HEK293 (cell line): ENCODE measurements at regions not wholly inside any gene's neighbourhood (a gene's known extent, or its start where the extent isn't known, plus 50 kb on each side); places are given as distances from the start of the nearest gene placed in this dataset.

Experiments
- CTCF ChIA-PET: fragments of 350-600 bp; formaldehyde crosslinking; extraction: SDS; loops from one replicate; lab custom pipeline; 2021; ENCODE audit warnings: antibody characterized with exemption; lab: Yijun Ruan, JAX
- POLR2A ChIA-PET: fragments of 300-600 bp; formaldehyde crosslinking; extraction: SDS; loops from one replicate; lab custom pipeline; 2020; ENCODE audit warnings: antibody characterized with exemption, inconsistent platforms; lab: Yijun Ruan, JAX
- H3K27ac ChIP-seq: fragments of 200-500 bp; sonication (Bioruptor generic); 2 replicates; pipeline ENCODE4 v1.5.1; 2014; ENCODE audit warnings: low read depth, low read length, control low read depth, inconsistent platforms; ENCODE audit errors: extremely low read depth
- H3K36me3 ChIP-seq, 2 experiments: fragments of 200-500 bp in 1 of 2; sonication (Bioruptor generic) in 1 of 2; 1 replicate in 1 of 2; 2 replicates in 1 of 2; pipeline ENCODE4 v1.5.1; 2014 to 2017; ENCODE audit warnings: inconsistent platforms in 2 of 2, low read length in 2 of 2; ENCODE audit not compliant: control insufficient read depth in 2 of 2, insufficient read depth in 1 of 2
- H3K4me1 ChIP-seq: fragments of 200-500 bp; sonication (Bioruptor generic); 2 replicates; pipeline ENCODE4 v1.5.1; 2014; ENCODE audit warnings: mild to moderate bottlenecking, low read length, inconsistent platforms; ENCODE audit not compliant: control insufficient read depth, insufficient read depth
- H3K4me3 ChIP-seq: 2 replicates; pipeline ENCODE4 v1.5.1; 2011; ENCODE audit warnings: low read depth, mild to moderate bottlenecking, control low read depth, low read length, moderate library complexity
- H3K9me3 ChIP-seq: fragments of 200-500 bp; sonication (Bioruptor generic); 2 replicates; pipeline ENCODE4 v1.5.1; 2014; ENCODE audit warnings: low read depth, low read length, inconsistent platforms; ENCODE audit not compliant: control insufficient read depth, insufficient read depth
- GLIS2 ChIP-seq: fragments of 450-650 bp; formaldehyde crosslinking; IDR thresholded peaks from 2 replicates; pipeline ENCODE4 v1.5.1; 2016; ENCODE audit warnings: missing biosample characterization, missing genetic modification characterization
- HOXD13 ChIP-seq: sonication (generic); formaldehyde crosslinking; IDR thresholded peaks from 2 replicates; pipeline ENCODE4 v1.8.0; 2022; ENCODE audit warnings: missing genetic modification reagents, borderline replicate concordance
- KLF16 ChIP-seq: fragments of 450-650 bp; formaldehyde crosslinking; IDR thresholded peaks from 2 replicates; pipeline ENCODE4 v1.5.1; 2017; ENCODE audit warnings: missing biosample characterization, missing genetic modification characterization
- TRIM28 ChIP-seq: IDR thresholded peaks from 2 replicates; pipeline ENCODE4 v1.6.1; 2011; ENCODE audit warnings: low read length, control low read depth, borderline replicate concordance
- ZBTB20 ChIP-seq: fragments of 450-650 bp; formaldehyde crosslinking; IDR thresholded peaks from 2 replicates; pipeline ENCODE4 v1.5.1; 2016; ENCODE audit warnings: missing biosample characterization, missing genetic modification characterization
- ZBTB21 ChIP-seq: fragments of 450-650 bp; formaldehyde crosslinking; IDR thresholded peaks from 2 replicates; pipeline ENCODE4 v1.5.1; 2017; ENCODE audit warnings: missing biosample characterization, missing genetic modification characterization
- ZNF10 ChIP-seq: fragments of 450-650 bp; formaldehyde crosslinking; IDR thresholded peaks from 2 replicates; pipeline ENCODE4 v1.5.1; 2017; ENCODE audit warnings: missing biosample characterization, missing genetic modification characterization
- ZNF121 ChIP-seq: fragments of 450-650 bp; formaldehyde crosslinking; IDR thresholded peaks from 2 replicates; pipeline ENCODE4 v1.5.1; 2016; ENCODE audit warnings: missing biosample characterization, missing genetic modification characterization
- ZNF184 ChIP-seq: fragments of 450-650 bp; IDR thresholded peaks from 2 replicates; pipeline ENCODE4 v1.5.1; 2018; ENCODE audit warnings: missing biosample characterization, mild to moderate bottlenecking, missing genetic modification characterization
- ZNF214 ChIP-seq: fragments of 450-650 bp; formaldehyde crosslinking; IDR thresholded peaks from 2 replicates; pipeline ENCODE4 v1.5.1; 2017; ENCODE audit warnings: missing biosample characterization, mild to moderate bottlenecking, missing genetic modification characterization, borderline replicate concordance
- ZNF266 ChIP-seq: fragments of 450-650 bp; formaldehyde crosslinking; IDR thresholded peaks from 2 replicates; pipeline ENCODE4 v1.5.1; 2016; ENCODE audit warnings: missing biosample characterization, missing genetic modification characterization, low read depth
- ZNF274 ChIP-seq, 2 experiments: fragments of 200-500 bp in 1 of 2; fragments of 450-650 bp in 1 of 2; sonication (Bioruptor generic) in 1 of 2; formaldehyde crosslinking in 1 of 2; IDR thresholded peaks; 2 replicates each; pipeline versions ENCODE4 v1.5.1 to v1.6.1; 2014 to 2016; ENCODE audit warnings: borderline replicate concordance in 1 of 2, inconsistent platforms in 1 of 2, low read length in 1 of 2, missing biosample characterization in 1 of 2, missing genetic modification characterization in 1 of 2
- ZNF354C ChIP-seq: fragments of 450-650 bp; formaldehyde crosslinking; IDR thresholded peaks from 2 replicates; pipeline ENCODE4 v1.5.1; 2016; ENCODE audit warnings: missing biosample characterization, missing genetic modification characterization, low read depth, borderline replicate concordance
- ZNF394 ChIP-seq: fragments of 450-650 bp; formaldehyde crosslinking; IDR thresholded peaks from 2 replicates; pipeline ENCODE4 v1.5.1; 2016; ENCODE audit warnings: missing biosample characterization, missing genetic modification characterization, mild to moderate bottlenecking, moderate library complexity, borderline replicate concordance
- ZNF518A ChIP-seq: fragments of 450-650 bp; formaldehyde crosslinking; conservative IDR thresholded peaks from 2 replicates; pipeline ENCODE4 v1.5.1; 2016; ENCODE audit warnings: low read depth, missing biosample characterization, missing genetic modification characterization
- ZNF558 ChIP-seq: fragments of 450-650 bp; formaldehyde crosslinking; IDR thresholded peaks from 2 replicates; pipeline ENCODE4 v1.5.1; 2016; ENCODE audit warnings: missing biosample characterization, missing genetic modification characterization
- ZNF658 ChIP-seq: fragments of 450-650 bp; formaldehyde crosslinking; IDR thresholded peaks from 2 replicates; pipeline ENCODE4; 2016; ENCODE audit warnings: missing biosample characterization, missing genetic modification characterization
- ZNF660 ChIP-seq: fragments of 450-650 bp; IDR thresholded peaks from 2 replicates; pipeline ENCODE4 v1.5.1; 2018; ENCODE audit warnings: missing biosample characterization, mild to moderate bottlenecking, missing genetic modification characterization
- ZNF707 ChIP-seq: fragments of 450-650 bp; formaldehyde crosslinking; IDR thresholded peaks from 2 replicates; pipeline ENCODE4 v1.5.1; 2016; ENCODE audit warnings: missing biosample characterization, missing genetic modification characterization
- ZNF76 ChIP-seq: fragments of 450-650 bp; formaldehyde crosslinking; IDR thresholded peaks from 2 replicates; pipeline ENCODE4; 2016; ENCODE audit warnings: low read depth, missing biosample characterization, missing genetic modification characterization, borderline replicate concordance
- ZNF776 ChIP-seq: fragments of 450-650 bp; formaldehyde crosslinking; IDR thresholded peaks from 2 replicates; pipeline ENCODE4 v1.5.0; 2017; ENCODE audit warnings: missing biosample characterization, missing genetic modification characterization, borderline replicate concordance
- ZNF777 ChIP-seq: fragments of 450-650 bp; formaldehyde crosslinking; IDR thresholded peaks from 2 replicates; pipeline ENCODE4 v1.5.1; 2017; ENCODE audit warnings: missing biosample characterization, missing genetic modification characterization, borderline replicate concordance
- ZNF785 ChIP-seq: fragments of 450-650 bp; formaldehyde crosslinking; IDR thresholded peaks from 2 replicates; pipeline ENCODE4 v1.5.1; 2016; ENCODE audit warnings: missing biosample characterization, missing genetic modification characterization
- ZNF843 ChIP-seq: fragments of 450-650 bp; formaldehyde crosslinking; IDR thresholded peaks from 2 replicates; pipeline ENCODE4 v1.5.1; 2016; ENCODE audit warnings: missing biosample characterization, missing genetic modification characterization

- TF ChIP-seq ZNF274 (IDR thresholded peaks at IDR 0.05; ENCODE audit: low read length) (no peak), ZNF274 (tag by site-specific recombination; IDR thresholded peaks at IDR 0.05; ENCODE audit: borderline replicate concordance) (no peak), ZNF184 (tag by site-specific recombination) (no peak)
Observed at GRCh38 chr9:8221462-8221861, 421.9 kb upstream of the DMAC1 start (continued).

- Histone ChIP-seq H3K4me1 (no peaks in the 10 kb centered on the region), H3K36me3 (no peaks in the 10 kb centered on the region), H3K27ac (no peak overlapping the region), H3K9me3 (no peaks in the 10 kb centered on the region), H3K4me3 (no peak overlapping the region)
- ChIA-PET CTCF (interaction anchor here (0.5 to 0.6 kb wide), 2 partner anchors 448 to 1264 kb away, joined by 3 to 4 read pairs; no protein-coding TSS in a partner anchor), POLR2A (no interaction called here)
- TF ChIP-seq ZNF76 (tag by site-specific recombination) = no peak
- no peak for TF ChIP-seq ZBTB20 (tag by site-specific recombination)
- TF ChIP-seq ZNF394 (tag by site-specific recombination) = no peak
- no peak for TF ChIP-seq ZBTB21 (tag by site-specific recombination)
- no peak for TF ChIP-seq HOXD13
- no peak for TF ChIP-seq ZNF518A (tag by site-specific recombination)
- no peak for TF ChIP-seq ZNF266 (tag by site-specific recombination)
- no peak for TF ChIP-seq ZNF558 (tag by site-specific recombination)
Observed at GRCh38 chr9:8208465-8208864, 408.9 kb upstream of the DMAC1 start.

GRCh38 chr9:8207596-8207995 is 408.0 kb upstream of the DMAC1 start:
- POLR2A ChIA-PET = no interaction called here
- Histone ChIP-seq H3K27ac (no peak overlapping the region), H3K9me3 (no peaks in the 10 kb centered on the region)
- TF ChIP-seq ZNF214 = no peak
- TF ChIP-seq ZNF776 (tag by site-specific recombination) = no peak
- TF ChIP-seq KLF16 (tag by site-specific recombination) = no peak
- TF ChIP-seq ZNF843 (tag by site-specific recombination) = no peak
- no peak for TF ChIP-seq ZNF10 (tag by site-specific recombination)
- TF ChIP-seq ZNF777 (tag by site-specific recombination) = no peak
- TF ChIP-seq ZNF354C = no peak
- TF ChIP-seq TRIM28 = no peak
- no peak for TF ChIP-seq GLIS2
- no peak for TF ChIP-seq ZNF658 (tag by site-specific recombination)
- TF ChIP-seq ZNF707 (tag by site-specific recombination) = no peak
- no peak for TF ChIP-seq ZNF660
- no peak for TF ChIP-seq ZNF121
- no peak for TF ChIP-seq ZNF785 (tag by site-specific recombination)
- TF ChIP-seq, all 188 proteins: peak for 0
- Histone ChIP-seq H3K4me3 (no peak overlapping the region), H3K4me1 (no peaks in the 10 kb centered on the region), H3K36me3 (no peaks in the 10 kb centered on the region)
- CTCF ChIA-PET = no interaction called here
